H1 (cell line): ENCODE measurements at regions not wholly inside any gene's neighbourhood (a gene's known extent, or its start where the extent isn't known, plus 50 kb on each side); places are given as distances from the start of the nearest gene placed in this dataset.

ENCODE experiments used
- CTCF ChIA-PET: fragments of 300-600 bp; sonication (Branson Sonifier 250); formaldehyde crosslinking; loops from one replicate; lab custom pipeline; 2021; ENCODE audit not compliant: partially characterized antibody; lab: Charles Lee
- POLR2A ChIA-PET: fragments of 300-600 bp; sonication (Branson Sonifier 250); formaldehyde crosslinking; loops from one replicate; lab custom pipeline; 2021; ENCODE audit warnings: inconsistent platforms; ENCODE audit not compliant: partially characterized antibody; lab: Charles Lee
- DNase-seq, 2 experiments: peaks; one replicate each; pipeline versions ENCODE4 v3.0.0 to v3.0.0-alpha.2; 2010 to 2022; ENCODE audit warnings: low spot score in 2 of 2, low read depth in 1 of 2, mixed read lengths in 1 of 2
- FAIRE-seq: peaks from 2 replicates; lab custom pipeline; 2011; peaks lifted over from hg19 to GRCh38; lab: Jason Lieb, UNC
- H2AFZ ChIP-seq: 2 replicates; pipeline ENCODE4 v1.8.1; 2012; ENCODE audit warnings: low read length, inconsistent platforms
- H2AK5ac ChIP-seq: 2 replicates; pipeline ENCODE4 v1.6.1; 2013; ENCODE audit warnings: low read depth, low read length
- H2BK120ac ChIP-seq: replicated peaks from 2 replicates; pipeline ENCODE3; 2013; ENCODE audit warnings: low read depth, low read length, inconsistent platforms
- H2BK12ac ChIP-seq: 2 replicates; pipeline ENCODE4 v1.6.1; 2013; ENCODE audit warnings: low read depth, low read length
- H2BK15ac ChIP-seq: 2 replicates; pipeline ENCODE4 v1.6.1; 2013; ENCODE audit warnings: low read length
- H2BK20ac ChIP-seq: 2 replicates; pipeline ENCODE4 v1.6.1; 2013; ENCODE audit warnings: low read length
- H2BK5ac ChIP-seq: 2 replicates; pipeline ENCODE4 v1.6.1; 2013; ENCODE audit warnings: low read depth, low read length
- H3K14ac ChIP-seq: 2 replicates; pipeline ENCODE4 v1.6.1; 2013; ENCODE audit warnings: inconsistent platforms; ENCODE audit not compliant: insufficient read length
- H3K18ac ChIP-seq: 2 replicates; pipeline ENCODE4 v1.6.1; 2013; ENCODE audit warnings: low read length; ENCODE audit errors: extremely low read depth
- H3K23ac ChIP-seq: 2 replicates; pipeline ENCODE4 v1.6.1; 2013; ENCODE audit warnings: inconsistent platforms; ENCODE audit not compliant: insufficient read length
- H3K23me2 ChIP-seq: 2 replicates; pipeline ENCODE4 v1.6.1; 2013; ENCODE audit warnings: low read depth, low read length
- H3K27ac ChIP-seq: 2 replicates; pipeline ENCODE4 v1.6.1; 2011; ENCODE audit warnings: low read depth, low read length, inconsistent platforms
- H3K27me3 ChIP-seq, 4 experiments: replicated peaks in 1 of 4; 1 replicate in 1 of 4; 2 replicates in 3 of 4; pipeline versions ENCODE4 v1.6.1 to v1.8.1; 2011 to 2013; ENCODE audit warnings: low read length in 3 of 4, mild to moderate bottlenecking in 3 of 4, inconsistent platforms in 2 of 4, mixed read lengths in 2 of 4, moderate library complexity in 1 of 4; ENCODE audit not compliant: control insufficient read depth in 3 of 4, insufficient read depth in 3 of 4; ENCODE audit errors: extremely low read depth in 1 of 4
- H3K36me3 ChIP-seq, 4 experiments: 2 replicates each; pipeline versions ENCODE4 v1.6.1 to v1.8.1; 2011 to 2013; ENCODE audit warnings: mild to moderate bottlenecking in 4 of 4, low read length in 3 of 4, moderate library complexity in 2 of 4, control low read depth in 1 of 4, inconsistent platforms in 1 of 4; ENCODE audit not compliant: insufficient read depth in 4 of 4, control insufficient read depth in 2 of 4
- H3K4ac ChIP-seq: replicated peaks from 2 replicates; pipeline ENCODE3; 2013; ENCODE audit warnings: low read length, low read depth, mixed read lengths, inconsistent platforms; ENCODE audit not compliant: insufficient read length
- H3K4me1 ChIP-seq, 4 experiments: replicated peaks in 1 of 4; 1 replicate in 1 of 4; 2 replicates in 3 of 4; pipeline versions ENCODE4 v1.6.1 to v1.8.1; 2011 to 2013; ENCODE audit warnings: low read length in 3 of 4, inconsistent platforms in 2 of 4, mixed read lengths in 1 of 4; ENCODE audit not compliant: insufficient read depth in 4 of 4, control insufficient read depth in 3 of 4
- H3K4me2 ChIP-seq, 2 experiments: 2 replicates each; pipeline versions ENCODE4 v1.6.1 to v1.8.1; 2011 to 2013; ENCODE audit warnings: low read depth in 2 of 2, low read length in 2 of 2, control low read depth in 1 of 2, inconsistent platforms in 1 of 2, mild to moderate bottlenecking in 1 of 2; ENCODE audit not compliant: insufficient read depth in 1 of 2
- H3K4me3 ChIP-seq, 4 experiments: fragments of 200-600, 300-600 bp in 1 of 4; sonication (generic), shearing (Covaris generic), sonication (Bioruptor Twin) in 1 of 4; 2 replicates each; pipeline versions ENCODE4 v1.5.1 to v1.8.1; 2011 to 2016; ENCODE audit warnings: low read length in 4 of 4, low read depth in 3 of 4, control low read depth in 2 of 4, inconsistent platforms in 2 of 4, mild to moderate bottlenecking in 2 of 4, mixed read lengths in 1 of 4, moderate library complexity in 1 of 4; ENCODE audit not compliant: insufficient read depth in 2 of 4; ENCODE audit errors: extremely low read depth in 1 of 4
- H3K56ac ChIP-seq: replicated peaks from 2 replicates; pipeline ENCODE3; 2013; ENCODE audit warnings: low read depth, mild to moderate bottlenecking, mixed read lengths, low read length, inconsistent platforms; ENCODE audit not compliant: insufficient read length
- H3K79me1 ChIP-seq: 2 replicates; pipeline ENCODE4 v1.6.1; 2013; ENCODE audit warnings: low read depth, low read length, control low read depth
- H3K79me2 ChIP-seq, 2 experiments: 2 replicates each; pipeline versions ENCODE4 v1.6.1 to v1.8.1; 2012 to 2013; ENCODE audit warnings: low read length in 2 of 2, mild to moderate bottlenecking in 2 of 2, inconsistent platforms in 1 of 2; ENCODE audit not compliant: insufficient read depth in 2 of 2, control insufficient read depth in 1 of 2
- H3K9ac ChIP-seq, 4 experiments: replicated peaks in 1 of 4; 1 replicate in 1 of 4; 2 replicates in 3 of 4; pipeline versions ENCODE4 v1.6.1 to v1.8.1; 2011 to 2013; ENCODE audit warnings: low read depth in 3 of 4, low read length in 3 of 4, control low read depth in 2 of 4, mild to moderate bottlenecking in 2 of 4, moderate library complexity in 2 of 4, inconsistent platforms in 1 of 4; ENCODE audit errors: extremely low read depth in 1 of 4
- H3K9me3 ChIP-seq, 2 experiments: 2 replicates each; pipeline versions ENCODE4 v1.6.1 to v1.8.1; 2012 to 2013; ENCODE audit warnings: mild to moderate bottlenecking in 2 of 2, moderate library complexity in 2 of 2, control low read depth in 1 of 2, inconsistent platforms in 1 of 2, low read depth in 1 of 2, low read length in 1 of 2, mixed read lengths in 1 of 2; ENCODE audit not compliant: insufficient read depth in 2 of 2
- H4K20me1 ChIP-seq, 2 experiments: replicated peaks in 1 of 2; 2 replicates each; pipeline versions ENCODE3 to v1.8.1; 2011 to 2013; ENCODE audit warnings: inconsistent platforms in 2 of 2, low read length in 2 of 2, mild to moderate bottlenecking in 1 of 2; ENCODE audit not compliant: insufficient read depth in 2 of 2, control insufficient read depth in 1 of 2
- H4K5ac ChIP-seq: 2 replicates; pipeline ENCODE4 v1.6.1; 2013; ENCODE audit warnings: low read length, low read depth, mixed read lengths, inconsistent platforms; ENCODE audit not compliant: insufficient read length
- H4K8ac ChIP-seq: 2 replicates; pipeline ENCODE4 v1.8.0; 2013; ENCODE audit warnings: mild to moderate bottlenecking, moderate library complexity, low read length, inconsistent platforms; ENCODE audit not compliant: insufficient read depth; ENCODE audit errors: extremely low read depth
- H4K91ac ChIP-seq: replicated peaks from 2 replicates; pipeline ENCODE3; 2013; ENCODE audit warnings: low read length, mixed read lengths, inconsistent platforms; ENCODE audit not compliant: insufficient read length
- CEBPB ChIP-seq: IDR thresholded peaks from 2 replicates; pipeline ENCODE4 v1.6.1; 2012; ENCODE audit warnings: low read depth, low read length
- EGR1 ChIP-seq: IDR thresholded peaks from 2 replicates; pipeline ENCODE4 v1.6.1; 2011; ENCODE audit warnings: low read depth, low read length, borderline replicate concordance
- RAD21 ChIP-seq, 2 experiments: IDR thresholded peaks in 1 of 2; conservative IDR thresholded peaks in 1 of 2; 2 replicates each; pipeline ENCODE4 v1.6.1; 2011; ENCODE audit warnings: low read depth in 2 of 2, low read length in 2 of 2, improper control_type of control experiment in 1 of 2, inconsistent platforms in 1 of 2, mild to moderate bottlenecking in 1 of 2, moderate library complexity in 1 of 2
- RXRA ChIP-seq: IDR thresholded peaks from 2 replicates; pipeline ENCODE4 v1.6.1; 2011; ENCODE audit warnings: low read depth, mild to moderate bottlenecking, low read length, moderate library complexity; ENCODE audit not compliant: insufficient read depth
- WGBS, 2 experiments: shearing (Covaris generic) in 1 of 2; methylation state at CpG; one replicate each; pipeline versions ENCODE4 v1.1.6 to v1.1.7; 2013 to 2015; ENCODE audit warnings: low lambda C conversion rate in 2 of 2, mixed read lengths in 2 of 2, inconsistent platforms in 1 of 2, low coverage in 1 of 2, missing lambda C conversion rate in 1 of 2; ENCODE audit not compliant: insufficient replicate concordance in 2 of 2, insufficient coverage in 1 of 2, insufficient read length in 1 of 2; ENCODE audit errors: extremely low coverage in 1 of 2, missing lambda C conversion rate in 1 of 2; 5-methylcytosine and 5-hydroxymethylcytosine counted together
- TF ChIP-seq, protein P1 (sequence below), 3 experiments: IDR thresholded peaks; 1 replicate in 2 of 3; 2 replicates in 1 of 3; pipeline versions ENCODE4 v1.5.1 to v1.6.1; 2011; ENCODE audit warnings: low read length in 3 of 3, mild to moderate bottlenecking in 3 of 3, inconsistent platforms in 2 of 3, low read depth in 1 of 3, moderate library complexity in 1 of 3; ENCODE audit not compliant: insufficient read depth in 1 of 3; ENCODE audit errors: control extremely low read depth in 1 of 3

DNA sequence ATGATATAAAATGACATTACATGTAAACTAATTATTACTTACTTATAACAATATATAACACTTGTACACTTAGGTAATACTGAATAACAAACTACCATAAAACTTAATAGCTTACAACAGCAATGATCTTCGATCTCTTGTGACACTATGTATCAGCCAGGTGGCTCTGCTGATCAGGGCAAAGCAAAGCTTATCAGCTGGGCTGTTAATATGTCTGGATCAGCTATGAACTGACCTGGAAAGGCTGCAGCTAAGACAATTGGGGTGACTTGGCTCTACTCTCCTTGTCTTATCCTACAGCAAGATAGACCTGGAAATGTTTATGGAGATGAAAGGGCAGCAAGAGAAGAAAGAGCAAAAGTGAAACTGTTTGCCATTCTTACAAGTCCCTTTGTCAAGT lies 511.3 kb downstream of the TLR4 start:
- H3K14ac ChIP-seq = no peak overlapping the region
- no peaks in the 10 kb centered on the region for H3K4me1 ChIP-seq
- WGBS, 2 experiments = 96% methylated on average over 1 of the region's 1 CpG; no CpG with 5 or more reads in 1 of the 2 experiments
- TF ChIP-seq RXRA (no peak), EGR1 (no peak), CEBPB (no peak), RAD21 (IDR thresholded peaks at IDR 0.05 in 1 of 2, conservative IDR thresholded peaks at IDR 0.05 in 1 of 2; ENCODE audit: low read depth in 2 of 2, low read length in 2 of 2) (peak; percentile 33 to 41; a peak in 2 of 4 replicates)
- TF ChIP-seq, protein P1, sequence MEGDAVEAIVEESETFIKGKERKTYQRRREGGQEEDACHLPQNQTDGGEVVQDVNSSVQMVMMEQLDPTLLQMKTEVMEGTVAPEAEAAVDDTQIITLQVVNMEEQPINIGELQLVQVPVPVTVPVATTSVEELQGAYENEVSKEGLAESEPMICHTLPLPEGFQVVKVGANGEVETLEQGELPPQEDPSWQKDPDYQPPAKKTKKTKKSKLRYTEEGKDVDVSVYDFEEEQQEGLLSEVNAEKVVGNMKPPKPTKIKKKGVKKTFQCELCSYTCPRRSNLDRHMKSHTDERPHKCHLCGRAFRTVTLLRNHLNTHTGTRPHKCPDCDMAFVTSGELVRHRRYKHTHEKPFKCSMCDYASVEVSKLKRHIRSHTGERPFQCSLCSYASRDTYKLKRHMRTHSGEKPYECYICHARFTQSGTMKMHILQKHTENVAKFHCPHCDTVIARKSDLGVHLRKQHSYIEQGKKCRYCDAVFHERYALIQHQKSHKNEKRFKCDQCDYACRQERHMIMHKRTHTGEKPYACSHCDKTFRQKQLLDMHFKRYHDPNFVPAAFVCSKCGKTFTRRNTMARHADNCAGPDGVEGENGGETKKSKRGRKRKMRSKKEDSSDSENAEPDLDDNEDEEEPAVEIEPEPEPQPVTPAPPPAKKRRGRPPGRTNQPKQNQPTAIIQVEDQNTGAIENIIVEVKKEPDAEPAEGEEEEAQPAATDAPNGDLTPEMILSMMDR (IDR thresholded peaks at IDR 0.05; ENCODE audit: control extremely low read depth in 1 of 3, insufficient read depth in 1 of 3, low read depth in 1 of 3, low read length in 3 of 3) = no peak
- H3K9me3 ChIP-seq = no peaks in the 10 kb centered on the region
- no peak overlapping the region for H3K56ac ChIP-seq
- H2BK12ac ChIP-seq = no peak overlapping the region
- no peaks in the 10 kb centered on the region; the same call in 1 of the 2 replicates for H3K23me2 ChIP-seq
- no peak overlapping the region for H2AFZ ChIP-seq
- no peaks in the 10 kb centered on the region for H3K79me1 ChIP-seq
- H3K27ac ChIP-seq = no peak overlapping the region
- no peak overlapping the region for H3K23ac ChIP-seq
- FAIRE-seq (no peak), DNase-seq (no peak)
- H2AK5ac ChIP-seq = no peak overlapping the region
- H4K20me1 ChIP-seq = no peaks in the 10 kb centered on the region
- no peak overlapping the region for H3K4ac ChIP-seq
- CTCF ChIA-PET = interaction anchor here (0.7 to 1.5 kb wide), 3 partner anchors 9 to 296 kb away, joined by 3 to 4 read pairs (median 3); no protein-coding TSS in a partner anchor
- no peaks in the 10 kb centered on the region for H3K27me3 ChIP-seq
- no peak overlapping the region for H3K9ac ChIP-seq
- POLR2A ChIA-PET = no interaction called here
- no peak overlapping the region for H4K91ac ChIP-seq
- H3K18ac ChIP-seq = no peak overlapping the region
- H3K4me2 ChIP-seq = no peak overlapping the region
- no peak overlapping the region for H2BK5ac ChIP-seq
- H2BK120ac ChIP-seq = no peak overlapping the region
- H4K8ac ChIP-seq = no peak overlapping the region
- no peak overlapping the region for H2BK20ac ChIP-seq
- no peaks in the 10 kb centered on the region for H3K79me2 ChIP-seq
- H4K5ac ChIP-seq = no peak overlapping the region
- H2BK15ac ChIP-seq = no peak overlapping the region
- H3K4me3 ChIP-seq = no peak overlapping the region
- no peaks in the 10 kb centered on the region for H3K36me3 ChIP-seq
